AG10803 (cell line): ENCODE measurements at regions not wholly inside any gene's neighbourhood (a gene's known extent, or its start where the extent isn't known, plus 50 kb on each side); places are given as distances from the start of the nearest gene placed in this dataset.

Experiments used
- DNase-seq: peaks from one replicate; pipeline ENCODE4 v3.0.0; 2010; ENCODE audit warnings: low read depth
- H3K4me3 ChIP-seq: 2 replicates; pipeline ENCODE4 v1.5.1; 2011; ENCODE audit warnings: mild to moderate bottlenecking, low read length, control low read depth
- TF ChIP-seq, protein P1 (sequence below): conservative IDR thresholded peaks from 2 replicates; pipeline ENCODE4 v1.5.1; 2011; ENCODE audit warnings: mild to moderate bottlenecking, low read length, control low read depth, inconsistent platforms

DNA sequence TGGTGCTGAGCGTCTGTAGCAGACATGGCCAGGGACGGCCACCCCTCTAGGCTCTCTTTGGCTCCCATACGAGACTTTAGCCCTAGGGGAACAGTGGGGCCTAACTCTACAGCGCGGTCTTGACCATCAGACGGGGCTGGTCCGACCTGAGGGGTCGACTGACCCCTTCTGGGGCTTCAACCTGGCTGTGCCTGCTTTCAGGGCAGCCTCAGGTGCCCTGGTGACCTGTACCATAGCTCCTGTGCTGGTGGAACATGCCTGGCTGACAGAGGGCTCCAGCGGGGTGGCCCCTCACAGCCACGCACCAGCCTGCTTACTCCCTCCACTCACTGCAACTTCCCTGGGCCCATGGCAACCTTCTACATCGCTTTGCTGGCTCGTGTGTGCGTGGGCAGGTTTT, 423.4 kb upstream of the SEMA6A start:
- no peak overlapping the region for H3K4me3 ChIP-seq
- no peak for DNase-seq
- TF ChIP-seq, protein P1, sequence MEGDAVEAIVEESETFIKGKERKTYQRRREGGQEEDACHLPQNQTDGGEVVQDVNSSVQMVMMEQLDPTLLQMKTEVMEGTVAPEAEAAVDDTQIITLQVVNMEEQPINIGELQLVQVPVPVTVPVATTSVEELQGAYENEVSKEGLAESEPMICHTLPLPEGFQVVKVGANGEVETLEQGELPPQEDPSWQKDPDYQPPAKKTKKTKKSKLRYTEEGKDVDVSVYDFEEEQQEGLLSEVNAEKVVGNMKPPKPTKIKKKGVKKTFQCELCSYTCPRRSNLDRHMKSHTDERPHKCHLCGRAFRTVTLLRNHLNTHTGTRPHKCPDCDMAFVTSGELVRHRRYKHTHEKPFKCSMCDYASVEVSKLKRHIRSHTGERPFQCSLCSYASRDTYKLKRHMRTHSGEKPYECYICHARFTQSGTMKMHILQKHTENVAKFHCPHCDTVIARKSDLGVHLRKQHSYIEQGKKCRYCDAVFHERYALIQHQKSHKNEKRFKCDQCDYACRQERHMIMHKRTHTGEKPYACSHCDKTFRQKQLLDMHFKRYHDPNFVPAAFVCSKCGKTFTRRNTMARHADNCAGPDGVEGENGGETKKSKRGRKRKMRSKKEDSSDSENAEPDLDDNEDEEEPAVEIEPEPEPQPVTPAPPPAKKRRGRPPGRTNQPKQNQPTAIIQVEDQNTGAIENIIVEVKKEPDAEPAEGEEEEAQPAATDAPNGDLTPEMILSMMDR: no peak

GRCh38 chr5:116992681-116993080, 418.1 kb upstream of the SEMA6A start:
- no peak overlapping the region for H3K4me3 ChIP-seq
- TF ChIP-seq, protein P1: no peak
- DNase-seq: no peak

GRCh38 chr5:116989995-116990394, 415.4 kb upstream of the SEMA6A start:
- H3K4me3 ChIP-seq: no peak overlapping the region
- no peak for DNase-seq
- TF ChIP-seq, protein P1: no peak

GRCh38 chr5:116982035-116982434, 407.4 kb upstream of the SEMA6A start:
- H3K4me3 ChIP-seq: no peak overlapping the region
- TF ChIP-seq, protein P1: no peak

GRCh38 chr5:116980581-116980980, 406.0 kb upstream of the SEMA6A start:
- TF ChIP-seq, protein P1: no peak
- no peak for DNase-seq
- H3K4me3 ChIP-seq: no peak overlapping the region

More at GRCh38 chr5:116982035-116982434, 407.4 kb upstream of the SEMA6A start:
- no peak for DNase-seq

DNA sequence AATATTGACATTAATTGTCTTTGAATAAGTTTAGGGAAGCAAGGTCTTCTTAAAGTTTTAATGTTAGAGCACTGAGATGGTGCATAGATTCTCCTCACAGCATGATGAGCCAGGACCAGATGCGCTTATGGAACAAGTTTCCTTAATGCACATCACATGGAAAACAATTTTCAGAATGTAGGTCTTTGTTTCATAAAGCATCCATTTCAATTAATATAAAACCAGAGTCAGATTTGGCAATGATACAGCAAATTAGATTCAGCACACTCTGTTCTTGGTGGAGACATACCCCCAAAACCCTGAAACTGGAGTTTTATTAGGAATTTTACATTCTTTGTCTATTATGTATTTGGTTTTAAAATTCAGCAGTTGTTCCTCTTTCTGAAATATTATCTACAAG, 402.1 kb upstream of the SEMA6A start:
- TF ChIP-seq, protein P1: no peak
- no peak overlapping the region for H3K4me3 ChIP-seq
- no peak for DNase-seq

DNA sequence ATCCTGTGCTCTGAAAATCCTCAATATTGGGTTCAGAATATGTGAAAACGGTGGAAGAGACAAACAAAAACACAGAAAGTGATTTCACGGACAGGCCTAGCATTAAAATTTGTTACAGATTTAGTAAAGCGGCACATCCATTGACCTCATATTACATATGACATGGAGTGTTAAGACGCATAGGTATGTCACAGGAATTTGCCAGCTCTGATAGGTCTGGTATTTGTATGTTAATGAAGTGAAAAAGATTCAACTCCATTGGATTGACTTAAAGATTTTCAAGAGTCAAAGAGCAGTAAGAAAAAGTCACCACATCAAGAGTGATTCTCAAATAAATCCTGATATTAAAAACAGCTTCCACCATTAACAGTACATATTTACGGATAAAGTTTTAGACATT, 396.5 kb upstream of the SEMA6A start:
- no peak overlapping the region for H3K4me3 ChIP-seq
- TF ChIP-seq, protein P1: no peak
- no peak for DNase-seq
